PC-9 (cell line): ENCODE measurements at regions not wholly inside any gene's neighbourhood (a gene's known extent, or its start where the extent isn't known, plus 50 kb on each side); places are given as distances from the start of the nearest gene placed in this dataset.
A peak's percentile ranks its signal among the peaks of the same experiment; 100 is the strongest.

Experiments
- BruUV-seq: library from RNA; stranded (reverse); fragments of 400-500 nt; replicated peaks from 2 replicates; lab custom pipeline; 2021; lab: Mats Ljungman, UMichigan
- CTCF ChIA-PET: fragments of 300-600 bp; sonication (Branson Sonifier 250); formaldehyde crosslinking; loops from one replicate; lab custom pipeline; 2022; ENCODE audit warnings: antibody characterized with exemption; lab: Charles Lee
- POLR2A ChIA-PET: fragments of 300-600 bp; sonication (Branson Sonifier 250); formaldehyde crosslinking; loops from one replicate; lab custom pipeline; 2022; ENCODE audit warnings: antibody characterized with exemption; ENCODE audit not compliant: unreplicated experiment; lab: Charles Lee
- DNase-seq, 2 experiments: peaks; one replicate each; pipeline versions ENCODE4 v3.0.0 to v3.0.0-alpha.2; 2015 to 2022; ENCODE audit warnings: mixed read lengths in 1 of 2
- H2AFZ ChIP-seq: fragments of 200-600 bp; sonication (generic); 2 replicates; pipeline ENCODE4 v1.8.1; 2017; ENCODE audit warnings: antibody characterized with exemption
- H3F3A ChIP-seq: fragments of 200-600 bp; sonication (generic); 2 replicates; pipeline ENCODE4 v1.8.1; 2017; ENCODE audit warnings: antibody characterized with exemption, mild to moderate bottlenecking, low read depth; ENCODE audit not compliant: insufficient read depth
- H3K27ac ChIP-seq: fragments of 200-600 bp; sonication (generic); 2 replicates; pipeline ENCODE4 v1.6.1; 2016; ENCODE audit warnings: mixed run types
- H3K27me3 ChIP-seq: fragments of 200-600 bp; sonication (generic); 2 replicates; pipeline ENCODE4 v1.6.1; 2016; ENCODE audit warnings: low read depth, mixed run types; ENCODE audit not compliant: insufficient read depth
- H3K36me3 ChIP-seq: fragments of 200-600 bp; sonication (generic); 2 replicates; pipeline ENCODE4 v1.6.1; 2016; ENCODE audit warnings: low read depth, mixed run types
- H3K4me1 ChIP-seq: fragments of 200-600 bp; sonication (generic); replicated peaks from 2 replicates; pipeline ENCODE4 v1.6.1; 2016; ENCODE audit warnings: mixed run types; ENCODE audit not compliant: insufficient read depth
- H3K4me2 ChIP-seq: fragments of 200-600 bp; sonication (generic); 2 replicates; pipeline ENCODE4 v1.6.1; 2017; ENCODE audit warnings: mixed run types
- H3K4me3 ChIP-seq: fragments of 200-600 bp; sonication (generic); 2 replicates; pipeline ENCODE4 v1.6.1; 2016; ENCODE audit warnings: mixed run types
- H3K79me2 ChIP-seq: fragments of 200-600 bp; sonication (generic); 2 replicates; pipeline ENCODE4 v1.6.1; 2017; ENCODE audit warnings: low read depth, mixed run types
- H3K9me2 ChIP-seq: fragments of 200-600 bp; sonication (generic); 2 replicates; pipeline ENCODE4 v1.8.1; 2017; ENCODE audit warnings: mild to moderate bottlenecking; ENCODE audit not compliant: insufficient read depth
- H3K9me3 ChIP-seq: fragments of 200-600 bp; sonication (generic); 2 replicates; pipeline ENCODE4 v1.8.1; 2016; ENCODE audit warnings: low read depth; ENCODE audit not compliant: insufficient read depth
- H4K20me1 ChIP-seq: fragments of 200-600 bp; sonication (generic); 2 replicates; pipeline ENCODE4 v1.8.1; 2017; ENCODE audit not compliant: insufficient read depth
- CTCF ChIP-seq: fragments of 200-600 bp; sonication (generic); conservative IDR thresholded peaks from 2 replicates; pipeline ENCODE4 v1.6.1; 2017; ENCODE audit warnings: mixed run types, antibody characterized with exemption, mild to moderate bottlenecking, moderate library complexity
- EZH2 ChIP-seq: fragments of 200-600 bp; sonication (generic); IDR thresholded peaks from 2 replicates; pipeline ENCODE4 v1.8.0; 2017; ENCODE audit warnings: antibody characterized with exemption, low read depth
- intact Hi-C: fragments of 100-400 bp; cut with micrococcal nuclease; formaldehyde crosslinking; loops from one replicate; pipeline ENCODE4 v1.10.0; 2022; ENCODE audit not compliant: unreplicated experiment

GRCh38 chr5:165559645-165560044 lies 2054.2 kb downstream of the MAT2B start:
- Histone ChIP-seq H3K79me2 (no peaks in the 10 kb centered on the region), H3K9me3 (no peaks in the 10 kb centered on the region), H4K20me1 (no peaks in the 10 kb centered on the region), H3K4me2 (no peak overlapping the region), H3K36me3 (no peaks in the 10 kb centered on the region), H3K4me3 (no peak overlapping the region), H3K27ac (no peak overlapping the region), H2AFZ (no peak overlapping the region), H3F3A (no peaks in the 10 kb centered on the region), H3K9me2 (no peaks in the 10 kb centered on the region), H3K27me3 (no peaks in the 10 kb centered on the region), H3K4me1 (no peaks in the 10 kb centered on the region)
- DNase-seq = no peak
- no peak for TF ChIP-seq CTCF
- ChIA-PET CTCF (no interaction called here), POLR2A (no interaction called here)
- BruUV-seq = no TSS peak
- intact Hi-C loops = no loop called here

GRCh38 chr5:165560648-165561047 lies 2055.2 kb downstream of the MAT2B start:
- intact Hi-C loops = no loop called here
- no TSS peak for BruUV-seq

GRCh38 chr5:165565911-165566310 lies 2060.5 kb downstream of the MAT2B start:
- intact Hi-C loops = no loop called here

More at GRCh38 chr5:165560648-165561047, 2055.2 kb downstream of the MAT2B start:
- H4K20me1 ChIP-seq = no peaks in the 10 kb centered on the region
- no peaks in the 10 kb centered on the region for H3K4me1 ChIP-seq
- no peaks in the 10 kb centered on the region for H3F3A ChIP-seq
- H3K4me3 ChIP-seq = no peak overlapping the region
- no peak overlapping the region for H3K27ac ChIP-seq
- 0 out of 2 replicates have a peak overlapping the region, but pooled peaks have one; percentile 27 for H2AFZ ChIP-seq
- ChIA-PET POLR2A (no interaction called here), CTCF (no interaction called here)
- DNase-seq = no peak
- H3K27me3 ChIP-seq = no peaks in the 10 kb centered on the region
- no peaks in the 10 kb centered on the region for H3K36me3 ChIP-seq
- H3K4me2 ChIP-seq = no peak overlapping the region
- H3K9me3 ChIP-seq = no peaks in the 10 kb centered on the region
- no peaks in the 10 kb centered on the region for H3K9me2 ChIP-seq
- H3K79me2 ChIP-seq = no peaks in the 10 kb centered on the region
- no peak for TF ChIP-seq CTCF
- TF ChIP-seq EZH2 = no peak

More at GRCh38 chr5:165565911-165566310, 2060.5 kb downstream of the MAT2B start:
- Histone ChIP-seq H4K20me1 (no peaks in the 10 kb centered on the region), H3F3A (no peaks in the 10 kb centered on the region), H3K27me3 (no peaks in the 10 kb centered on the region), H2AFZ (no peak overlapping the region), H3K4me3 (no peak overlapping the region), H3K4me2 (no peak overlapping the region), H3K4me1 (no peaks in the 10 kb centered on the region), H3K9me2 (no peaks in the 10 kb centered on the region), H3K9me3 (no peaks in the 10 kb centered on the region), H3K36me3 (no peaks in the 10 kb centered on the region), H3K27ac (no peak overlapping the region), H3K79me2 (no peaks in the 10 kb centered on the region)
- TF ChIP-seq CTCF (no peak), EZH2 (no peak)
- no TSS peak for BruUV-seq
- ChIA-PET CTCF (no interaction called here), POLR2A (no interaction called here)
- no peak for DNase-seq
